Stimulated activated CD4-positive, alpha-beta T cell treated with anti-CD3 and anti-CD28 coated beads, Interleukin-15, amount 100 ng/mL, for 24 hours (primary cell): ENCODE measurements at regions not wholly inside any gene's neighbourhood (a gene's known extent, or its start where the extent isn't known, plus 50 kb on each side); places are given as distances from the start of the nearest gene placed in this dataset.

Source experiments
- DNase-seq: peaks from one replicate; pipeline ENCODE4 v3.0.0-alpha.2; 2020

DNA sequence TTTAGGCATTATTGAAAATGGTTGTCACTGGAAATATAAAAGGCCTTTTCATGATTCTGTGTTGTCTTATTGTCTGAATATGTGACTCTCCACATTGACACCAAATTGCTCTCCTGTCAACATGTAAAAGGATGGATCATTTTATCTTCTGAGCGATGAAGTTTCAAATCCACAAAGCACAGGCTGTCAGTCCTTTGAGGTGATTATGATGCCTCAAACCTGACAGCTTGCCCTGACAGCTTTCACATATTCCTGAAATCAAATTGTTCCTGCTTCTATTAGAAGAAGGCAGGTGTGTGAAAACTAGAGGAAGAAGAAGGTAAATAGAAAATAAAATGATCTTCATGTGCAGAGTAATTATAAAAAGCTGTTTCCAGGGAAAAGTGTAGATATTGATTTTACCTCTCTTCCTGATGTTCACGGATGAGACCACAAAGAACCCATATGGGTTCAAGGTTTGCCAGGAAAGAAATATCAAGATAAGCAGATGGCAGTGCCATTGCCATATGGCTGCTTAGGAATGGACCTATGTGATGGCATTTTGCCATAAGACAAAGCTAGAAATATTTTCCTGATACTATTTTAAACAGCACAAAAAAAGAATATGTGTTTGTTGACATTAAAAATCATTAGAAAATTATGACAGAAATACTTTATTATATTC lies 1006.3 kb upstream of the AGA start:
- no peak for DNase-seq

GRCh38 chr4:178450614-178451013 lies 1008.4 kb upstream of the AGA start:
- DNase-seq, result no peak

DNA sequence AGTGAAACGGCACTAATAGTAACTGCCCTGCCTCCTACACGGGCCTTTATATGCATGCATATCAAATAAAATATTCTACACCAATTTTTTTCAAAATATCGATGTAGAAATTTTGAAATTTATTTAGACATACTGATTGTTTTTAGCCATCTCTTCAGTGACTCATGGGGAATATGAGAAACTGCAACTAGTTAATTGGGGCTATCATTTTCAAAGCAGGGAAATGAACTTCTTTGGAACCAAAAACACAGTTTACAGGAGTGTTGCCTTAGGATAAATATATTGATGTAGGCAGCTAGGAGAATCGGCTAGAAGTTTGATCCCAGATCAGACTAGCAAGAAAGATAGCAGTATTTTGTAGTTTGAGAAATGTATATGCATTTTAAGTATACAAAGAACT lies 1010.8 kb upstream of the AGA start:
- no peak for DNase-seq

GRCh38 chr4:178457286-178457685 lies 1015.0 kb upstream of the AGA start:
- DNase-seq, result no peak

DNA sequence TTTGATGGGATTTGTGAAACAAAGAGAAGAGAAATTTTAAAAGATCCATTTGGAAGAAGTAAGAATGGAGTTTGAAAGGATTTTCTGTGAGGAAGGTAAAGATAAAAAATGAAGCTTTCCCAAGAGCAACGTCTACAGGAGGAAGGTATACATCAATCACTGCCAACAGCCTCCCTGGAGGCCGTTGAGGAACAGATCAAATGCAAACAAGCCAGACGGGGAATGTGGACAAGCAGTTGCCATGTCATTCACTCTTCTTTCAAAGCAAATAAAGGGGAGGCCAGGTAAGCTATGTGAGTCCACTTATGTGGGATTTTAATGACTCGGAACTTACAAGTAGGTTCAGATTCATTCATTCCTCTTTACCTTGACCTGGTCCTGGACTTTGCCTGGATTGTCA lies 1020.5 kb upstream of the AGA start:
- DNase-seq, result no peak

- no peak for DNase-seq
Measured at GRCh38 chr4:178463747-178464146, 1021.5 kb upstream of the AGA start.

DNA sequence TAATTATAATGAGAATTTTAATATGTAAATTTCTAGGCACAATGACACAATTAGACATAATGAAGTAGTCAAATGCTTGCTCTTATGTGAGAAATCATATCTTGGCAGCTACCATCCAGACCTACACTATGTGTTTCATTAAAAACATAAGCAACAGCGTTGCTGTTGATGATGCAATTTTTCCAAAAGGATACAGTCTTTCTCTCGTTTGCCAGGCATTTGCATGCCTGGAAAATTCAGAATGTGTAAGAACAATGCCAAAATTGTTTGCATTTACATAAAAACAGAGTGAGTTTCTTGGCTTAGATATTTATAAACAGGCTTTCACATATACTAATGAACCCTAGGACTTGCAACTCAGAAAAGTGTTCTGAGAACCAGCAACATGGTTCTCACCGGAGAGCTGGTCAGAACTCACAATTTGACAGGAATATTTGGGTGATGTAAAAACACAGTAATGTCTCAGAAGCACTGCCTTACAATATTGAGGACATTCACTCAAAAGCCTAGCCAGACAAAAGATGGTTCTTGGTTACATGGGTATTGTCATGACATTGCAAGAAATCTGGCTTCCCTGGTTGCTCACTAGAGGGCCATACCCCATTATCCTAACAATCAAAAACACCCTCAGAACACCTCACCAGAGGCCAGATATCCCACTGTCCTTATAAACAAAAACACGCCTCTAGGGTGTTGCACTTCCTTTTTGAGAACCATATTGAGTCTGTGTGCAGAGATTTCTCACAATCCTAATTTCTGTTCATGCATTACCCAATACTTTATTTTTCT lies 1029.0 kb upstream of the AGA start:
- no peak for DNase-seq

DNA sequence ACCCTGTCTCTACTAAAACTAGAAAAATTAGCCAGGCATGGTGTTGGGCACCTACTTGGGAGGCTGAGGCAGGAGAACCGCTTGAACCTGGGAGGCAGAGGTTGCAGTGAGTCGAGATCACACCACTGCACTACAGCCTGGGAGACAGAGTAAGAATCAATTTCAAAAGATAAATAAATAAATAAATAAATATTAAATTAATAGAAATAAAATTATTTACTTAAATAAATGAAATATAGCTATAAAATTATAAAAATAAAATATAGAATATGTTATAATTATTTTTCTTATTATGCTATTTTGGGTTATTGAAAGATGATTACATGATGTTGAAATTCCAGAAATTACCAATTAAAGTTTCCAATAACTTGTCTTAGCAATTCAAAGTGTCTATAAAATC lies 1029.8 kb upstream of the AGA start:
- DNase-seq, result no peak

- no peak for DNase-seq
Measured at GRCh38 chr4:178480105-178480504, 1037.9 kb upstream of the AGA start.

DNA sequence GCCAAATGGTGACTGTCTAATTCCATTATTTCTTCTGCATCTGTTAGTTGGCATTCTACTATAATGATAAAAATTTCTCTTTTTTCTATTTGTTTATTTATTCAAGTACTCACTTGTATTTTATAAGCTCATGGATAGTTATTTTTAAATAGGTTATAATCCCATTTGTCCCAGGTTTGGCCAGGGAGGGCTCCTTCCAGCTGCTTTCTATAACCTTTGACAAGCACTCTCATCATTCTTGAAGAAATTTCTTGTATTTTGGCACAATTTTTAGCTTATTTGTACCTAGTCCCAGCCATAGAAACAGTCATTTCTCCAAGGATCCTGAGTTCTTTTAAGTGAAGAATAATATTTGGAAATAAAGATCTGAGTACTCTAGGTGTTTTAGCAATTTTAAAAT lies 1038.6 kb upstream of the AGA start:
- no peak for DNase-seq

- DNase-seq, result no peak
Measured at GRCh38 chr4:178481564-178481963, 1039.3 kb upstream of the AGA start.

- no peak for DNase-seq
Measured at GRCh38 chr4:178523038-178523437, 1080.8 kb upstream of the AGA start.

GRCh38 chr4:178535939-178536579 lies 1093.8 kb upstream of the AGA start:
- no peak for DNase-seq

- no peak for DNase-seq
Measured at GRCh38 chr4:178553201-178553600, 1111.0 kb upstream of the AGA start.

GRCh38 chr4:178554352-178554751 lies 1112.1 kb upstream of the AGA start:
- DNase-seq, result no peak

- DNase-seq, result no peak
Measured at GRCh38 chr4:178556796-178557195, 1114.6 kb upstream of the AGA start.

GRCh38 chr4:178577933-178578332 lies 1135.7 kb upstream of the AGA start:
- DNase-seq, result no peak

GRCh38 chr4:178595500-178596138 lies 1153.4 kb upstream of the AGA start:
- DNase-seq, result no peak

GRCh38 chr4:178598672-178599071 lies 1156.4 kb upstream of the AGA start:
- DNase-seq, result no peak

- DNase-seq, result no peak
Measured at GRCh38 chr4:178599521-178599920, 1157.3 kb upstream of the AGA start.

- no peak for DNase-seq
Measured at GRCh38 chr4:178602833-178603232, 1160.6 kb upstream of the AGA start.

DNA sequence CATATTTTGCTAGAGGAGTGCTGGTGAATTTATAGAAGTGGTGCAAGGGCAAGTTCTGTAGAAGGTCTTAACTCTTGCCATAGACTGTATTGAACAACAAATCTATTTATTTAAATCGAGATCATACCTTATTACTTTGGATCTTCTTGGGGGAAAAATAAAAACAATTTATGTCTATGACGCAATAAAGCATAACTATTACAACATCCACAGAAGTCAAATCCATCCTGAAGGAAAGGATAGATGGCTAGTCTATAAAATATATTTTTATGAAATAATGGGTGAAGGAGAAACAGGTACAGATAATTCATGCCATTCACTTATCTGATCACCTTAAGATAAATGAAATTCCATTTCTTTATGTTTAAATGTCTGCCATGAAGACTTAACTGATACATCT lies 1168.8 kb upstream of the AGA start:
- DNase-seq, result no peak

DNA sequence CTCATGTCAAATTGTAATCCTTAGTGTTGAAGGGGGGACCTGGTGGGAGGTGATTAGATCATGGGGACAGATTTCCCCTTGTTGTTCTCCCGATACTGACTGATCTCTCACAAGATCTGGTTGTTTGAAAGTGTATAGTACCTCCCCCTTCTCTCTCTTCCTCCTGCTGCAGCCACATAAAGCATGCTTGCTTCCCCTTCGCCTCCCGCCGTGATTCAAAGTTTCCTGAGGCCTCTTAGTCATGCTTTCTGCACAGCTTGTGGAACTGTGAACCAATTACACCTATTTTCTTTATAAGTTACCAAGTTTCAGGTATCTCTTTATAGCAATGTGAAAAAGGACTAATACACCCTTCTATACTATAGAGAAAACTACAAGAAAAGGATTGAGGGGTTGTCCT lies 1170.5 kb upstream of the AGA start:
- peak; percentile 1 for DNase-seq

DNA sequence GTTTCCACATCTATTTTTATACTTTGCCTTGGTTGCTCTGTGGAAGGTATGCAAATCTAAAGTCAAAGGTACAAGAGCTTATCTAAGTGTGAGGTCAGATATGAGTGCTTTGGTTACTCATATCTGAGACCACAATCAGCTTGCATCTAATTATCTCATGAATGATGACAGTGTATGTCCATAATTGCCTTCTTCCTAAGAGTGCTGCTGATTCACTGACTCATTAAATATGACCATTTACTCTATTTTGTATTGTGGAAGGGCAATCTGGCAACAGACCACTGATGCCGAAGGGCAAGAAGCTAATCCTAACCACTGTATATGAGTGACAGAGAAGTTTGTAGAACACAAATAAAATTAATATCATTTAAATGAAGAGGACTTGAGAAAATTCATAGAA lies 1190.2 kb upstream of the AGA start:
- DNase-seq, result no peak
